ENCODE measurements at regions not wholly inside any gene's neighbourhood (a gene's known extent, or its start where the extent isn't known, plus 50 kb on each side); places are given as distances from the start of the nearest gene placed in this dataset.
"Not testable (repeated sequence)": the region's sequence is repeated elsewhere in the genome, so short reads cannot be mapped to it uniquely, and the experiment has no call there.

DNA sequence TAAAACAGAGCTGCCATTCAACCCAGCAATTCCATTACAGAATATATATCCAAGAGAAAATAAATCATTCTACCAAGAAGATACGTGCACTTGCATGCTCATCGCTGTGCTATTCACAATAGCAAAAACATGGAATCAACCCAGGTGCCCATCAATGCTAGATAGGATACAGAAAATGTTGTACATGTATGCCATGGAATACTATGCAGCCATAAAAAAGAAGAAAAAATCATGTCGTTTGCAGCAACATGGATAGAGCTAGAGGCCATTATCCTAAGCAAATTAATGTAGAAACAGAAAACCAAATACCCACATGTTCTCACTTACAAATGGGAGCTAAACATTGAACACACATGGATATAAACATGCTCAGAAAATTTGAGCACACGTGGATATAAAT, 633.1 kb upstream of the CITED2 start:
- no peak for DNase-seq (ENCODE audit: low read depth, low spot score)

DNA sequence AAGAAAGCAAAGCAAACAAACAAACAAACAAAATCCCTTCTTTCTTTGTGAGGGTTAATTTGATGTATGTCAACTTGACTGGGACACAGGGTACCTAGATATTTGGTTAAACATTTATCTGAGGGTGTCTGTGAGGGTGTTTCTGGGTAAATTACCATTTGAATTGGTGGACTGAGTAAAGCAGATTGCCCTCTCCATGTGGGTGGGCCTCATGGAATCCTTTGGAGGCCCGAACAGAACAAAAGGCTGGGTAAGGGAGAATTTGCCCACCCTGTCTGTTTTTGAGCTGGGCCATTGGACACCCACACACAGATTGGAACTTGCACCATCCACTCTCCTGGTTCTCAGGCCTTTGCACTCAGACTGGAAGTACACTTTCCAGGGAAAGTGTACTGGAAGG, 628.8 kb upstream of the CITED2 start:
- peak; percentile 55 for DNase-seq (ENCODE audit: low read depth, low spot score)

DNA sequence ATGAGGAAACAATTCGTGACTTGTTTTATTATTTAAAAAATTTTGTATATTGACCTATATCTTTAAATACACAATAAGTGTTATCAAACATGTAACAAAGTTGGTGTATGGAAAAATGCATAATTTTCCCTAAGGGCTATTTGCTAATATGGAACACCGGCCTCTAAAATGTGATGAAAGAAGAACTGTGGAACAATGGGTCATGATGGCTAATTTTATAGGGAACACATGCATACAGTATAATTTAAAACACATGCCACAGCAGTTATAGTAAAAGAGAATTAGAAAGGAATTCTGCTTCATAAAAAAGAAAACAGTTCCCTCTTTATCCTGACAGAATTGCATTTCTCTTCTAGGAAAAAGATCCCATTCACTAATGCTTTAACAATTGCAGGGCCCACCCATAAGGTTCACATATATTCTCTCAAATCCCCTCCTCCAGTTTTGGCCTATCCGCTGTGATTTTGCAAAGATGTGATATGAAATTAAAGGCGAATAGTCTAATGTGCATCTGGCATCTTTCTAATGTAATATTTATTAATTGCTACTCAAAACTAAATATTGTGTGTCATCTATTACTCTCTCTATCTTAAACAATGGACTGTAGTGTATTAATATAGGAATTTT, 628.1 kb upstream of the CITED2 start:
- DNase-seq (ENCODE audit: low read depth, low spot score) = no peak

DNA sequence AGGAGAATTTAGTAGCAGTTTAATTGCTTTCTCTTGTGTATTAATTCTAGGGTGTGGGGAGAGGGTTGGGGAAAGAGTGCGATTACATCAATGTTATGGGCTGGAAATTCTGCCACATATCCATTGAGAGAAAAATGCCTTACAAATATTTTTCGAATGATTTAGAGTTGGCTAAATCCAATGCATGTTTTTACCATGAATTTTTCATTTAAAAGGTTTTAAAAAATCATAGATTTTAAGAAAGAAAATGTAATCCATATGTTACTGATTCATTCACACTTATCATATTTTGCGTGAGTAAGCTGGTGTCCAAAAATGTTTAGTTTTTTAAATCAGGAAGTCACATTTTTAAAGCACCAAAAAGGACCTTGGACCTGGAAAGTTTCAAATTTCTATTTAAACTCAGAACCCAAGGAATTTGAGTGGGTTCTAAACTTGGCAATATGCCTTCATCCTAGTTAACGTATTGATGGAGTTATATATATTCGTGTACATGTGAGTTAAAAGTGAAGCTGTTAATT, 627.4 kb upstream of the CITED2 start:
- no peak for DNase-seq (ENCODE audit: low read depth, low spot score)

DNA sequence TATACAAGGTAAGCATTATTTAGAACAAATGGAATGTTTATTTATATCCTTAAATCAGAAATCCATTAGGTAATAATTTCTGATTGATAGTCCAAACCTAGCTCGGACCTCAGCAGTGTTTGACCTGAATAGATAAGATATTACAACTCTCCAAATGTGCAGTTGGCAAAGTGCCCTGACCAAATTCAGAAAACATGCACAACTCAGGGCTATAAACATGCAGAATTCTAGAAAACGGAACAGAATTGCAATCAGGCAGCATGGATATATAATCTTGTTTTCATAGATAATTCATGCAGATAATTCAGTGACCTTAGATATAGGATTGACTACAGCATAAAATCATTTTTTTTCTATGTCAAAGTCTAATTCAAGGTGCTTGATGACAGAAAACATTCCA, 626.6 kb upstream of the CITED2 start:
- no peak for DNase-seq (ENCODE audit: low read depth, low spot score)

DNA sequence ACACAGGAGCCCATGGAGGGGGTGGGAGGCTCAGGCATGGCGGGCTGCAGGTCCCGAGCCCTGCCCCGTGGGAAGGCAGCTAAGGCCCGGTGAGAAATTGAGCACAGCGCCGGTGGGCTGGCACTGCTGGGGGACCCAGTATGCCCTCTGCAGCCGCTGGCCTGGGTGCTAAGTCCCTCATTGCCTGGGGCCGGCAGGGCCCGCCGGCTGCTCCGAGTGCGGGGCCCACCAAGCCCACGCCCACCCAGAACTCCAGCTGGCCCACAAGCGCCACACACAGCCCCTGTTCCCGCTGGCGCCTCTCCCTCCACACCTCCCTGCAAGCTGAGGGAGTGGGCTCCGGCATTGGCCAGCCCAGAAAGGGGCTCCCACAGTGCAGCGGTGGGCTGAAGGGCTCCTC, 625.2 kb upstream of the CITED2 start:
- DNase-seq (ENCODE audit: low read depth, low spot score) = not testable (repeated sequence)

DNA sequence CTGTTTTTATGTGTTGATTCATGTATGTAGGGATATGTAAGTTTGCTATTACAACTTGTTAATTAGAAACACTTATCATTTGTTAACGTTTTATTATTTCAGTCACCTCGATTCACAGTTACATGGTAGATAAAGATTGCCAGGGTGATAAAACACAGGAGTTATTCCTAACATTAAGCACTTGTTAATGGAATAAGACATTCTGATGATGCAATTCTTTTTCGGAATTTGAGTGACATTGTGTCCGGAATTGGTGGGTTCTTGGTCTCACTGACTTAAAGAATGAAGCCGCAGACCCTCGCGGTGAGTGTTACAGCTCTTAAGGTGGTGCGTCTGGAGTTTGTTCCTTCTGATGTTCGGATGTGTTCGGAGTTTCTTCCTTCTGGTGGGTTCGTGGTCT, 624.0 kb upstream of the CITED2 start:
- DNase-seq (ENCODE audit: low read depth, low spot score) = not testable (repeated sequence)

DNA sequence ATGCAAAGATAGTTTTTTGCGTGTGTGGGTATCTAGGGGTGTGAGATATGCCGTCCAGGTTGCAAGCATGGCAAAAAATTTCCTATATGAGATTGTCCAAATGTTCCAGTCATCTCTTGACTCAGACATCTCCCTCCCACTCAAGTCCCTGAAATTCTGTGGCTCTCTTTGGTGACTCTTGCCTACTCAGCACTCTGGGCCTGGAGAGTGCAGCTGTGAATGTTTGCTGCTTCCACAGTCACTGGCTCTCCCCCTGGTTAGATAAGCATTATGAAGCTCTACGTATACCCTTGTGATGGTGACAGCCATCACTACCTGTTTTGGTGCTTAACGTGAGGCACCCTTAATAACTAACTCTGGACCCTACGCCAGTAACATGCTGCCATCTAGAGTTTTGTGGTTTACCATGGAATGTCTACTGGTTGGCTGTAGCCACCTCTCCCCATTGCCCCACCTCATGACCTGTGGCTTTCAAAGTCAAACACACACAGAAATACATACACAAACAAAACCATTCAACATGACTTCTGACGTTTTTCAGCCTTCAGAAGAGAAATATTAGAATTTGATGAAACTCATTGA, 621.9 kb upstream of the CITED2 start:
- peak; percentile 71 for DNase-seq (ENCODE audit: low read depth, low spot score)

DNA sequence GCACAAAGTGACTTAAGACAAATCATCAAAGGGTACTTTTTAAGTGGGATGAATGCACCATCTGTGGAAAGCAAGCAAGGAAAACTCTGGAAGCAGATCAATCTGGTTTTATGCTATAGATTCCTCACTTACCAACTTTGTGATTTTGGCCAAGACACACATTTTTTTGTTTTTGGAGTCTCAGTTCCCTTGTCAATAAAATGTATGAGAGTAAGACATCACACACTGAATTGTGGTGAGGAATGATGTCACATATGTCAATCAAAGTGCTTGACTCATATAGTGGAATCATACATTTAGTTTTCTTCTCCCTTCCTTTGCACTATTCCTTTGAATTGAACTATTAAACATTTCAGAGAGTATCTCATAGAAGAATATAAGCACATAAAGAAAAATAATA, 620.5 kb upstream of the CITED2 start:
- no peak for DNase-seq (ENCODE audit: low read depth, low spot score)

DNA sequence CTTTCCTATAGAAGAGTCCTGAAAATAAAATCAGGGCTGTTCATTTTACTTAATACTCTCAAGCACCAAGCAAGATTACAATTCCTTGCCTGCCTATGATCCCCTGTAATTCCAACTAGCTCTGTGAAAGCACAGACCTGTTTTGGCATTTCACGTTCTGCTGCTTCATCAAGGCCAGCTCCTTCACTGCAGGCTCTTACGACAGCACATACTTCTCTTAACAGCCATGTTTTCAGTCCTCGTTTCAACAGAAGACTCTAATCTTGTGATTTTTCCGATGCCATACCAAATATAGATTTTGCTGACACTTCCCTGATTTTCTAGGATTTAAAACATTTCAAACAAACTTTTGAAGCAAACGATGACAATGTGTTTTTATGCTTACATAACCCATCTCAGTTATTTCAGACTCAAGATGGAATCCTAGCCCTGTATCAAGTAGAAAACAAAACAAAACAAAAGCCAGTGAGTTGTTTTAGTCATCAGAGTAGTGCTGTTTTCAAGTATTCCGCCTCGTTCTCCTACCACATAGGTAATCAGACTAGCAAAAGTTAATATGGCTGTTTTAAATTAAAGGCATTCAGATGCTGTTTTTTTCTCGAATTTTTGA, 616.5 kb upstream of the CITED2 start:
- DNase-seq (ENCODE audit: low read depth, low spot score) = peak; percentile 48

DNA sequence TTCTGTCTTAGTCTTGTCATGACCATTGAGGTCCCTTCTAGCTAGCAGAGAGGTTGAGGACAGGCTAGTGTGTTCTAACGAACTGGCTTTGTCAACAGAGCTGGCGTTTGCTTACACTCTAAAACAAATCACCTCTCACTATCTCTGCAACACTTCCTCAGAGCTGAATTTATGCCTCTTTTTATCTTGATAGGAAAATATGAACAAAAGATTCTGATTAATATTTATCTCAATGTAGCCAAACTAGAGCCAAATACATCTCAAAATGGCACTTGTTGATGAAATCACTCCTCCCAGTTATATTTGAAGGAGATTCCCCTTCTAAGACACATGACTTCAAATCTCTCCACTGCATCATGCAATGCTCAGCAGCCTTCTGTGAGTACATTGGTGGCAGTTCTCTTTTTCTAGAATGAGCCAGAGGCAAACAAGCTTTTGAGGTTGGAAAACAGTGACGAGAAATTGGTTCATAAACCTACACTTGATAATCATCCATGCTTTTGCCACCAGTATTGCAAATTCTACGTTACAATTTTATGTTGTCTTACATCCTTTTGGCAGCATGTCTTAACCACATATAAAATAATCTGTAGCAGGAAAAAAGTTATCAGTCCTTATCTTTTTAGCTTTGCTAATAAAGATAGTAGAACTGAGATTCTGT, 615.7 kb upstream of the CITED2 start:
- no peak for DNase-seq (ENCODE audit: low read depth, low spot score)

DNA sequence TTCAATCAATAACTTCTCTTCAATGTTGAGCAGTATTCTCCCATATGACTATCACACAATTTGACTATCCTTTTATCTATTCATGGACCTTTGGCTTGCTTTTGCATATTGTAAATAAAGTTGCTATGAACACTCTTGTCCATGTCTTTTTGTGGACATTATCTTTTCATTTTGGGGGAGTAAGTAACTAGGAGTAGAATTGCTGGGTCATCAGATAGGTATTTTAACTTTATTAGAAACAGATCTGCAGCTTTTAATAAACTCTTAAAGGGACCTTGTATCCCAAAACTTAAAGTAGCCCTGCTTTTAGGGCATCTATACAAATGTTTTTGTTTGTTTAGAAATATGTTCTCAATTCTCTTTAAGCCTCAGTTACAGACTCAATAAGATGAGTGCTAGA, 614.2 kb upstream of the CITED2 start:
- no peak for DNase-seq (ENCODE audit: low read depth, low spot score)

DNA sequence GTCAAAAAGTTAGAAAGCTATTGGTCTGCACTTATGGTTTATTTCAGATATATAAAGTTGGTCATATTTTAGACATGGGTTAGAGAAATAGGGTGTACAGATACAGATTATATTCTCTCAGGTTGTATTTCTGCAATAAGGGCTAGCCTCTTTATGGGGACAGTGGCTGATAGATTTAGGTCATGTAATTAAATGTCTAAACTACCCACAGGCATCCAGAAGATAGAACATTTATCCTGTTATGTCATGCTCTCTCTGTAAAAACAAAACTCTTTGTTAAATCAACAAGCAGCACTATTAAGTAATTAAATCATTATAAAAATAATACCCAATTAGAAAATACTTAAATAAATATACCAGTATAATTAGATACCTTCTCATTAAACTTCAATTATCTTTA, 612.6 kb upstream of the CITED2 start:
- no peak for DNase-seq (ENCODE audit: low read depth, low spot score)

DNA sequence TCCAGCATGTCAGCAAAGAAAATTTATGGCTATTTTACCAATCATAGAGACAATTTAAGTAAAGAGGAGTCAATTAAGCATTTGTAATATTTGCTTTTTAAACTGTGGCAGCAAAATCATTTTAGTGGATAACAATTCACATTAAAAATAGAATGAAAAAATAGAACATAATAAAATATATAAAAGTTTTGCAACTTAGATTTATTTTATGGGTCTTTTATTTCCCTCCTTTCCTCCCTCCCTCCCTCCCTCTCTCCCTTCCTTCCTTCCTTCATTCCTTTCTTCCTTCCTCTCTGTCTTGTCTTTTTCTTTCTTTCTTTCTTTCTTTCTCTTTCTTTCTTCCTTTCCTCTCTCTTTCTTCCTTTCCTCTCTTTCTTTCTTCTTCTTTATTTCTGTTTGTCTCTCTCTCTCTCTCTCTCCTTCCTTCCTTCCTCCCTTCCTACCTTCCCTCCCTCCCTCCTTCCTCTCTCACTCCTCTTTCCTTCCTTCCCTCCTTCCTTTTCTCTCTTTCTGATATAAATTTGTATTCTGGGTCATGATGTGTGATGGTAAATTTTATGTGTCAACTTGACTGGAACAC, 610.9 kb upstream of the CITED2 start:
- no peak for DNase-seq (ENCODE audit: low read depth, low spot score)

DNA sequence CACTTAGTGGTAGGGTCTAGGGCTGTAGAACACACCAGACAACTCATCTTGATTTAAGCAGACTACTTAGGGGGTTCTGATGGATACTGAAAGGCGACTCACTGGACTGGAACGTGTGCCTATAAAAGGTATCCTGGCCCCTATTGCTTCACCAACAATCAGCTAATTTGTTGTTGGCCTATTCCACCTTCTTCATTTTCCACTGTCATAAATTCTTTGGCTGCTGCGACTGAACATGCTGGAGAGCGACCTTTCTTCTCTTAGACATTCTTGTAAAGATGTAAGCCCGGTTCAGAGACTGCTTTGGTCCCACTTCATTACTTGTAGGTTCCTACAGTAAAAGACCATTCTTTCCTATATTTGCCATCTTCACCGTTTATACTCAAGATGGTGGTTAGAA, 609.9 kb upstream of the CITED2 start:
- no peak for DNase-seq (ENCODE audit: low read depth, low spot score)

DNA sequence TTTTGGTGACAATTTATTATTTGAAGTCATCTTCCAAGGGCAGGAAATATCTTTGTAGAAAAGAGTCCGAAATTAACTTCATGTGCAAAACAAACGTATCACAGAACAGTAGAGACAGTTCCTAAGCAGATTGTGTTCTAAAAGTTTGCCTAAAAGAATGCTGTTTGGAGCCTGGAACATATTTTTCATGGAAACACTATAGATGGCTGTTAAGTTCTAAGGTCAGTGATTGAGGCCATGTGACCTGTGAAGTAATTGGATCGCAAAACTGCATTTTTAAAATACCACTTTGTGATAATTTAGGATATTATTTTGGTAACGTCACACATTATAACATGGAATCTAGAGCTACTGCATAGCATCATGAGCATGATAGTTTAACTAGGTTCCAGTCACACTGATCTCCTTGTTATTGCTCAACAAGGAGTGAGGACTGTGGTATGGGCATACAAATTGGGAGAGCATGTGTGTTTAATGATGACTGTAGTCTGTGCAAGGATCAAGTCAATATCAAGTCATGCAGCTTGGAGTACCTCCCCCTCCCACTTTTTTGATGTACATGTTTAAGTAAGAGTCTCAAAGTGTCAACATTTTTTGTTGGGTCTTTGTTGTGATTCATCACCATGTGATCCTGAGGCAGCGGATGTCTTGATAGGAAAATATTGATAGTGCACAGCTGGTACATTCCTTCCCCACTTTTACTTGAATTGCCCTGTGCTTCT, 609.3 kb upstream of the CITED2 start:
- no peak for DNase-seq (ENCODE audit: low read depth, low spot score)

DNA sequence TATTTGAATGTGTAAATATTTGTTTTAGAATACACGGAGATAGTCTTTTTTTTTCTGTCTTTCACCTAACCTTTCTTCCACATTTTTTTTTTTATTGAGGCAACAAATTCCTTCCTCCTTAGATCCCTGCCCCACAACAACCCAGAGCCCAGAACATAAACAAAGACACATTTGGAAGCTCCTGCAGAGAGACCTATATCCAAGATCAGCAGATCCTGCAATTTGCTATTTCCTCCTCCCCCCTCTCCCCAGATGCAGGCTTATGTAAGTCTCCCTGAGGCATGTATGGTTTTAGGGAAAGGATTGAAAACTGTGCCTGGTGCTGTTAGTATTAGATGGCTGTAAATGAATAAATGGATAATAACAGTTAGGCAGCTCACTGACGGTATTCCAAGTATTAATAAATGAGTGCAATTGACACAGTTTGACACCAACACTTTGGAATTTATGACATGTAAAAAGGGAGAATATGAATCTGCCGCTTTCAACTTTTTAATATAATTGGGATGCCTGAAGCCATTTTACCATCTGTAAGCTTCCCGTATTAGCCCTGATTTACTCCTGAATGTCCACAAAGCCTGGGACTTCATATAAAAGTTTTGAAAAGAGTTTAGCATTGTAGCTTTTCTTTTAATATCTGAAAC, 608.3 kb upstream of the CITED2 start:
- peak; percentile 80 for DNase-seq (ENCODE audit: low read depth, low spot score)

DNA sequence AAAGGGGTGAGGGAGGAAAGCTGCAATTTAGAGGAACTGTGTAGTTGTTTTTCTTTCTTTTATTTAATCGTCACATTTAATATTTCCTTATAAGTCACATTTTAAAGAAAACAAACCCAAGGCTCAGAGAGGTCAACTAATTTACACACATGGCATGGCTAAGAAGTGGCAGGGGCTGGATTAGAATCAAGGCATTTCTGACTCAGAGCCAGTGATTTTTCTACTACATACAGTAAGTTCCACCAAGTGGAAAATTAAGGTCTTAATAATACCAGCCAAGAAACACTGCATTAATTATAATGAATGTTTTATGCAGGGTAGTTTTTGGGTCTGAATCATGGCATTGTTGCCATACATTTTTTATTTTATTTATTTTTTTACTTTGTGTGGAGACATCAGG, 607.7 kb upstream of the CITED2 start:
- DNase-seq (ENCODE audit: low read depth, low spot score) = no peak

DNA sequence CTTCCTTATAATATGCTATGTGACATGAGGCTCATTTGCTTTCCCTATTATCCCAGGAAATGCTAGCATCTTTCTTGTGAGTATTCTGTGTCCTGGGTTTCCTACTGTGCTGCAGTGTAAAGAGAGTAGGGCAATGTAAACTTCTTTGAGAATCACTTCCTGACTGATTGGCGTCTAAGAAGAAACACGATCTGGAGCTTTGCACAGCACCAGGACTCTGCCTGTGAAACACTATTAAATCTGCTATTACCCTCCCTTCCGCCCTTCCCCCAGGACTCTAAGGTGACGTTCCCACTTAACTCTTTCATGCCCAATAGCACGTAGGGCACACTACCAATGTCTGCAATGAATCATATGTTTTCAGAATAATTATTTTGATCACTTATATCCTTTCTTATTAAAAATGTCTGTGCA, 607.3 kb upstream of the CITED2 start:
- DNase-seq (ENCODE audit: low read depth, low spot score) = peak; percentile 73

DNA sequence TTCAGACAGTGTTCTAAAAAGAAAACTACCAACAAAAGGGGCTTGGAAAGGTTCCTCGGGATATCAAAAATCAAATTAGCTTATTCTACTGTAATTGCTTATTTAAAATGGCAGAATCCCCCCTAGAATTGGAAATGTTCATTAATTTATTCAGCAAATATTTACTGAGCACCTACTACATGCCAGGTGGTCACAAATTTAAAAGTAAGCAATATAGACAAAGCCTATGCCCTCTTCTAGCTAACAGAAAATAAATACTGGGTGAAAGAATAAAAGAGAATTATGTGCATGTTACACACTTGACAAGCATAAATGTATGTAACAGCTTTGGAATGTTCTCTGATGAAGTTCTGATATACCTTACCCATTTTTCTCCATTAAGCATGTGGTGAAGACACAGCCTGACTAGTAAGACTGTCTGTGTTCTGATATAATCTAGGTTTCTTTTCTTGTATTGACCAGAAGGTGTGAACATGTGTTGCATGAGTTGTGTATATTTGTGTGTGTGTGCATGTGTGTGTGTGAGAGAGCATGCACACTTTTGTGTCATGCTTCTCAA, 606.7 kb upstream of the CITED2 start:
- DNase-seq (ENCODE audit: low read depth, low spot score) = no peak

DNA sequence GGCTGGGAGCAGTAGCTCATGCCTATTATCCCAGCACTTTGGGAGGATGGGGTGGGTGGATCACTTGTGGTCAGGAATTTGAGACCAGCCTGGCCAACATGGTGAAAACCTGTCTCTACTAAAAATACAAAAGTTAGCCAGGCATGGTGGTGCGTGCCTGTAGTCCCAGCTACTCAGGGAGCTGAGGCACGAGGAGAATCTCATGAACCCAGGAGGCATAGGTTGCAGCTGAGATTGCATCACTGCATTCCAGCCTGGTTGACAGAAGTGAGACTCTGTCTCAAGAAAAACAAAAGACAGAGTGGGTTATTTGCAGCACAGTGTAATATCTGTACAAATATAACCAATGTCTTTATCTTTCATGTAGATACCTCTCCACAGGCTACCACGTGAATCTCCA, 606.2 kb upstream of the CITED2 start:
- peak; percentile 66 for DNase-seq (ENCODE audit: low read depth, low spot score)

All from ELF-1 (cell line).